SK-N-SH (cell line): ENCODE measurements at regions not wholly inside any gene's neighbourhood (a gene's known extent, or its start where the extent isn't known, plus 50 kb on each side); places are given as distances from the start of the nearest gene placed in this dataset.

Experiments used
- CTCF ChIA-PET: fragments of 300-600, 350-600 bp; formaldehyde crosslinking; extraction: SDS; loops from one replicate; lab custom pipeline; 2021; lab: Yijun Ruan, JAX
- POLR2A ChIA-PET: fragments of 350-600 bp; sonication (Branson Sonifier 250); formaldehyde crosslinking; extraction: SDS; loops from one replicate; lab custom pipeline; 2020; ENCODE audit warnings: antibody characterized with exemption, inconsistent platforms; lab: Yijun Ruan, JAX
- DNase-seq: peaks from one replicate; pipeline ENCODE4 v3.0.0; 2012
- H2AFZ ChIP-seq: fragments of 200-600 bp; sonication (generic); 2 replicates; pipeline ENCODE4 v1.8.1; 2016; ENCODE audit warnings: antibody characterized with exemption, mild to moderate bottlenecking, low read depth
- H3F3A ChIP-seq: fragments of 200-600 bp; sonication (generic); replicated peaks from 2 replicates; pipeline ENCODE3; 2016; ENCODE audit warnings: antibody characterized with exemption, mild to moderate bottlenecking; ENCODE audit not compliant: insufficient read depth
- H3K27ac ChIP-seq, 2 experiments: fragments of 200-500 bp in 1 of 2; fragments of 200-600 bp in 1 of 2; sonication (Bioruptor generic) in 1 of 2; sonication (generic), shearing (Covaris generic) in 1 of 2; 2 replicates each; pipeline versions ENCODE4 v1.5.1 to v1.6.1; 2014 to 2016; ENCODE audit warnings: low read depth in 2 of 2, inconsistent platforms in 1 of 2, low read length in 1 of 2, mild to moderate bottlenecking in 1 of 2, mixed read lengths in 1 of 2
- H3K27me3 ChIP-seq: fragments of 200-600 bp; sonication (generic), shearing (Covaris generic); 2 replicates; pipeline ENCODE4 v1.6.1; 2016; ENCODE audit warnings: mixed run types; ENCODE audit not compliant: insufficient read depth
- H3K36me3 ChIP-seq, 2 experiments: fragments of 200-500 bp in 1 of 2; fragments of 200-600 bp in 1 of 2; sonication (Bioruptor generic) in 1 of 2; sonication (generic) in 1 of 2; replicated peaks in 1 of 2; 2 replicates each; pipeline versions ENCODE3 to v1.5.1; 2014 to 2016; ENCODE audit warnings: low read length in 1 of 2, mild to moderate bottlenecking in 1 of 2; ENCODE audit not compliant: insufficient read depth in 2 of 2, control insufficient read depth in 1 of 2
- H3K4me1 ChIP-seq, 2 experiments: fragments of 200-500 bp in 1 of 2; fragments of 200-600 bp in 1 of 2; sonication (Bioruptor generic) in 1 of 2; sonication (generic), shearing (Covaris generic) in 1 of 2; 2 replicates each; pipeline versions ENCODE4 v1.5.1 to v1.6.1; 2014 to 2016; ENCODE audit warnings: low read depth in 1 of 2, low read length in 1 of 2, mixed run types in 1 of 2; ENCODE audit not compliant: insufficient read depth in 2 of 2, control insufficient read depth in 1 of 2
- H3K4me2 ChIP-seq: fragments of 200-600 bp; sonication (generic), shearing (Covaris generic); 2 replicates; pipeline ENCODE4 v1.6.1; 2017; ENCODE audit warnings: mixed run types
- H3K4me3 ChIP-seq, 2 experiments: fragments of 200-500 bp in 1 of 2; fragments of 200-600 bp in 1 of 2; sonication (Bioruptor generic) in 1 of 2; sonication (generic), shearing (Covaris generic) in 1 of 2; 2 replicates each; pipeline versions ENCODE4 v1.5.1 to v1.8.1; 2014 to 2016; ENCODE audit warnings: low read depth in 2 of 2, inconsistent platforms in 1 of 2, low read length in 1 of 2, mild to moderate bottlenecking in 1 of 2, mixed read lengths in 1 of 2, moderate library complexity in 1 of 2
- H3K79me2 ChIP-seq: fragments of 200-600 bp; sonication (generic); 2 replicates; pipeline ENCODE4 v1.8.1; 2017; ENCODE audit warnings: mild to moderate bottlenecking; ENCODE audit not compliant: insufficient read depth
- H3K9ac ChIP-seq: fragments of 200-600 bp; sonication (generic); 2 replicates; pipeline ENCODE4 v1.6.1; 2017; ENCODE audit warnings: mixed run types
- H3K9me2 ChIP-seq: fragments of 200-600 bp; sonication (generic); 2 replicates; pipeline ENCODE4 v1.6.1; 2017; ENCODE audit warnings: mixed run types
- H3K9me3 ChIP-seq: fragments of 200-600 bp; sonication (generic); 2 replicates; pipeline ENCODE4 v1.6.1; 2017; ENCODE audit warnings: mixed run types, mild to moderate bottlenecking, moderate library complexity
- H4K20me1 ChIP-seq: fragments of 200-600 bp; sonication (generic); 2 replicates; pipeline ENCODE4 v1.6.1; 2017; ENCODE audit warnings: mild to moderate bottlenecking, mixed run types; ENCODE audit not compliant: insufficient read depth
- EP300 ChIP-seq, 2 experiments: IDR thresholded peaks; 2 replicates each; pipeline versions ENCODE4 v1.4.0 to v1.6.1; 2012; ENCODE audit warnings: borderline replicate concordance in 1 of 2, low read depth in 1 of 2, low read length in 1 of 2
- MEF2A ChIP-seq: IDR thresholded peaks from 2 replicates; pipeline ENCODE4 v1.4.0; 2012; ENCODE audit warnings: low read depth, borderline replicate concordance
- MXI1 ChIP-seq: IDR thresholded peaks from 2 replicates; pipeline ENCODE4 v1.6.1; 2012; ENCODE audit warnings: mild to moderate bottlenecking, low read depth, low read length, improper control_type of control experiment
- NFIC ChIP-seq: IDR thresholded peaks from 2 replicates; pipeline ENCODE4 v1.4.0; 2012; ENCODE audit warnings: borderline replicate concordance
- RFX5 ChIP-seq: IDR thresholded peaks from 2 replicates; pipeline ENCODE4 v1.6.1; 2012; ENCODE audit warnings: mild to moderate bottlenecking, improper control_type of control experiment, low read length
- SIN3A ChIP-seq: IDR thresholded peaks from 2 replicates; pipeline ENCODE4 v1.6.1; 2012; ENCODE audit warnings: low read depth, mild to moderate bottlenecking, low read length, moderate library complexity, borderline replicate concordance
- TAF1 ChIP-seq: IDR thresholded peaks from 2 replicates; pipeline ENCODE4 v1.6.1; 2012; ENCODE audit warnings: low read depth, mild to moderate bottlenecking, low read length, moderate library complexity, borderline replicate concordance
- WGBS: methylation state at CpG from one replicate; pipeline ENCODE4 v1.1.6; 2017; ENCODE audit warnings: low lambda C conversion rate; 5-methylcytosine and 5-hydroxymethylcytosine counted together
- TF ChIP-seq, protein P1 (sequence below): IDR thresholded peaks from 2 replicates; pipeline ENCODE4; 2012
- TF ChIP-seq, protein P2 (sequence below): fragments of 150-350 bp; IDR thresholded peaks from 2 replicates; pipeline ENCODE4 v1.6.1; 2016; ENCODE audit warnings: mild to moderate bottlenecking, low read depth, low read length
- TF ChIP-seq, protein P3 (sequence below): fragments of 150-350 bp; IDR thresholded peaks from 2 replicates; pipeline ENCODE4 v1.6.1; 2017; ENCODE audit warnings: antibody characterized with exemption, low read length, low read depth, borderline replicate concordance
- TF ChIP-seq, protein P4 (sequence below): fragments of 200-600 bp; sonication (generic); IDR thresholded peaks from 2 replicates; pipeline ENCODE4 v1.6.1; 2017; ENCODE audit warnings: antibody characterized with exemption, mild to moderate bottlenecking, moderate library complexity

DNA sequence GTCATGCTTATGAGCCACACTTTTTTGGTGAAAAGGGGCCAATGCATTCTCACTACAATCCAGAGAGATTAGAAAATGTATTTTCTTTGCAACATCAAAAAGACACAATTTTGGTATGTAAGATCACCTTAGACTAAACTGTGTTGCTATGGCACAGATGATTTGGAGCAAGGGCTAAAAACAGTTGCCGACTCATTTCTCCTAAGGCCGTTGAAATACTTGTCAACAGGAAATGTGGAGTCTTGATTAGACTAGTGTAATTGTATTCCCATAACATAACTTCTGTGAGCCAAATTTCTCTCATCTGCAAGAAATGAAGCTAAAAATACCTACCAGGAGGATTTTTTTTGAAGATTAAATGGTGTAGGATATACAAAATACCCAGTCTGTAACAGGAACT, 2547.7 kb downstream of the ARAP2 start:
- CTCF ChIA-PET: no interaction called here
- TF ChIP-seq, protein P1, sequence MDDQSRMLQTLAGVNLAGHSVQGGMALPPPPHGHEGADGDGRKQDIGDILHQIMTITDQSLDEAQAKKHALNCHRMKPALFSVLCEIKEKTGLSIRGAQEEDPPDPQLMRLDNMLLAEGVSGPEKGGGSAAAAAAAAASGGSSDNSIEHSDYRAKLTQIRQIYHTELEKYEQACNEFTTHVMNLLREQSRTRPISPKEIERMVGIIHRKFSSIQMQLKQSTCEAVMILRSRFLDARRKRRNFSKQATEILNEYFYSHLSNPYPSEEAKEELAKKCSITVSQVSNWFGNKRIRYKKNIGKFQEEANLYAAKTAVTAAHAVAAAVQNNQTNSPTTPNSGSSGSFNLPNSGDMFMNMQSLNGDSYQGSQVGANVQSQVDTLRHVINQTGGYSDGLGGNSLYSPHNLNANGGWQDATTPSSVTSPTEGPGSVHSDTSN: no peak
- no peak for TF ChIP-seq MEF2A
- TF ChIP-seq, protein P2, sequence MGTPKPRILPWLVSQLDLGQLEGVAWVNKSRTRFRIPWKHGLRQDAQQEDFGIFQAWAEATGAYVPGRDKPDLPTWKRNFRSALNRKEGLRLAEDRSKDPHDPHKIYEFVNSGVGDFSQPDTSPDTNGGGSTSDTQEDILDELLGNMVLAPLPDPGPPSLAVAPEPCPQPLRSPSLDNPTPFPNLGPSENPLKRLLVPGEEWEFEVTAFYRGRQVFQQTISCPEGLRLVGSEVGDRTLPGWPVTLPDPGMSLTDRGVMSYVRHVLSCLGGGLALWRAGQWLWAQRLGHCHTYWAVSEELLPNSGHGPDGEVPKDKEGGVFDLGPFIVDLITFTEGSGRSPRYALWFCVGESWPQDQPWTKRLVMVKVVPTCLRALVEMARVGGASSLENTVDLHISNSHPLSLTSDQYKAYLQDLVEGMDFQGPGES: no peak
- no peak for TF ChIP-seq MXI1
- no peak for TF ChIP-seq SIN3A
- no peak for TF ChIP-seq NFIC
- Histone ChIP-seq H3K9me2 (no peaks in the 10 kb centered on the region), H3K9me3 (no peaks in the 10 kb centered on the region), H3K27me3 (no peaks in the 10 kb centered on the region), H3K9ac (no peak overlapping the region), H3K4me2 (no peak overlapping the region), H3K36me3 (no peaks in the 10 kb centered on the region), H4K20me1 (no peaks in the 10 kb centered on the region), H2AFZ (no peak overlapping the region), H3K79me2 (no peaks in the 10 kb centered on the region), H3F3A (no peaks in the 10 kb centered on the region), H3K4me1 (no peaks in the 10 kb centered on the region), H3K4me3 (no peak overlapping the region), H3K27ac (no peak overlapping the region)
- POLR2A ChIA-PET: no interaction called here
- DNase-seq: no peak
- WGBS: 20% methylated on average over 2 of the region's 2 CpGs

DNA sequence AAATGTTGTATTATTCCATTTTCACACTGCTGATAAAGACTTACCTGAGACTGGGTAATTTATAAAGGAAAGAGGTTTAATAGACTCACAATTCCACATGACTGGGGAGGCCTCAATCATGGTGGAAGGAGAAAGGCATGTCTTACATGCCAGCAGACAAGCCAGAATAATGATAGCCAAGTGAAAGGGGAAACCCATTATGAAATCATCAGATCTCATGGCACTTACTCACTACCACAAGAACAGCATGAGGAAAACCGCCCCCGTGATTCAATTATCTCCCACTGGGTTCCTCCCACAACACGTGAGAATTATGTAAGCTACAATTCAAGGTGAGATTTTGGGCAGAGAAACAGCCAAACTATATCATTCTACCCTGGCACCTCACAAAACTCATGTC, 2535.1 kb downstream of the ARAP2 start:
- no peak overlapping the region for H3K27ac ChIP-seq
- H3K9me3 ChIP-seq: no peaks in the 10 kb centered on the region
- H4K20me1 ChIP-seq: no peaks in the 10 kb centered on the region
- ChIA-PET CTCF (no interaction called here), POLR2A (no interaction called here)
- H2AFZ ChIP-seq: no peak overlapping the region
- DNase-seq: no peak
- no peak overlapping the region for H3K9ac ChIP-seq
- no peaks in the 10 kb centered on the region for H3K4me1 ChIP-seq
- H3K36me3 ChIP-seq: no peaks in the 10 kb centered on the region
- no peak for TF ChIP-seq RFX5
- TF ChIP-seq, protein P3, sequence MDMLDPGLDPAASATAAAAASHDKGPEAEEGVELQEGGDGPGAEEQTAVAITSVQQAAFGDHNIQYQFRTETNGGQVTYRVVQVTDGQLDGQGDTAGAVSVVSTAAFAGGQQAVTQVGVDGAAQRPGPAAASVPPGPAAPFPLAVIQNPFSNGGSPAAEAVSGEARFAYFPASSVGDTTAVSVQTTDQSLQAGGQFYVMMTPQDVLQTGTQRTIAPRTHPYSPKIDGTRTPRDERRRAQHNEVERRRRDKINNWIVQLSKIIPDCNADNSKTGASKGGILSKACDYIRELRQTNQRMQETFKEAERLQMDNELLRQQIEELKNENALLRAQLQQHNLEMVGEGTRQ: no peak
- TF ChIP-seq, protein P4, sequence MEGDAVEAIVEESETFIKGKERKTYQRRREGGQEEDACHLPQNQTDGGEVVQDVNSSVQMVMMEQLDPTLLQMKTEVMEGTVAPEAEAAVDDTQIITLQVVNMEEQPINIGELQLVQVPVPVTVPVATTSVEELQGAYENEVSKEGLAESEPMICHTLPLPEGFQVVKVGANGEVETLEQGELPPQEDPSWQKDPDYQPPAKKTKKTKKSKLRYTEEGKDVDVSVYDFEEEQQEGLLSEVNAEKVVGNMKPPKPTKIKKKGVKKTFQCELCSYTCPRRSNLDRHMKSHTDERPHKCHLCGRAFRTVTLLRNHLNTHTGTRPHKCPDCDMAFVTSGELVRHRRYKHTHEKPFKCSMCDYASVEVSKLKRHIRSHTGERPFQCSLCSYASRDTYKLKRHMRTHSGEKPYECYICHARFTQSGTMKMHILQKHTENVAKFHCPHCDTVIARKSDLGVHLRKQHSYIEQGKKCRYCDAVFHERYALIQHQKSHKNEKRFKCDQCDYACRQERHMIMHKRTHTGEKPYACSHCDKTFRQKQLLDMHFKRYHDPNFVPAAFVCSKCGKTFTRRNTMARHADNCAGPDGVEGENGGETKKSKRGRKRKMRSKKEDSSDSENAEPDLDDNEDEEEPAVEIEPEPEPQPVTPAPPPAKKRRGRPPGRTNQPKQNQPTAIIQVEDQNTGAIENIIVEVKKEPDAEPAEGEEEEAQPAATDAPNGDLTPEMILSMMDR: no peak
- no peak for TF ChIP-seq EP300 (IDR thresholded peaks at IDR 0.05; ENCODE audit: borderline replicate concordance in 1 of 2, low read depth in 1 of 2, low read length in 1 of 2)
- TF ChIP-seq MXI1: no peak
- no peak for TF ChIP-seq TAF1
- no peak overlapping the region for H3K4me3 ChIP-seq
- 41% methylated on average over 3 of the region's 3 CpGs for WGBS
- H3F3A ChIP-seq: no peaks in the 10 kb centered on the region
- H3K79me2 ChIP-seq: no peaks in the 10 kb centered on the region
- no peaks in the 10 kb centered on the region for H3K9me2 ChIP-seq
- H3K4me2 ChIP-seq: no peak overlapping the region
- no peaks in the 10 kb centered on the region for H3K27me3 ChIP-seq
